HUES48 (cell line): ENCODE measurements at regions not wholly inside any gene's neighbourhood (a gene's known extent, or its start where the extent isn't known, plus 50 kb on each side); places are given as distances from the start of the nearest gene placed in this dataset.

Experiments used
- H3K27ac ChIP-seq: one replicate; pipeline ENCODE4 v1.7.0; 2013; ENCODE audit warnings: low read depth, low read length, inconsistent platforms
- H3K27me3 ChIP-seq: 2 replicates; pipeline ENCODE4 v1.6.1; 2013; ENCODE audit warnings: mild to moderate bottlenecking, low read length; ENCODE audit not compliant: control insufficient read depth, insufficient read depth
- H3K36me3 ChIP-seq: 2 replicates; pipeline ENCODE4 v1.6.1; 2013; ENCODE audit warnings: low read length; ENCODE audit not compliant: control insufficient read depth, insufficient read depth
- H3K4me1 ChIP-seq: 2 replicates; pipeline ENCODE4 v1.6.1; 2013; ENCODE audit warnings: mild to moderate bottlenecking, low read length; ENCODE audit not compliant: control insufficient read depth, insufficient read depth
- H3K4me3 ChIP-seq: 2 replicates; pipeline ENCODE4 v1.5.1; 2013; ENCODE audit warnings: mild to moderate bottlenecking, low read depth, low read length
- H3K9ac ChIP-seq: 2 replicates; pipeline ENCODE4 v1.6.1; 2013; ENCODE audit warnings: mild to moderate bottlenecking, low read depth, low read length, moderate library complexity
- H3K9me3 ChIP-seq: 2 replicates; pipeline ENCODE4 v1.6.1; 2013; ENCODE audit warnings: low read length; ENCODE audit not compliant: control insufficient read depth, insufficient read depth

GRCh38 chr6:103085801-103086200 lies 1692.3 kb downstream of the GRIK2 start:
- Histone ChIP-seq H3K4me3 (no peak overlapping the region), H3K27ac (no peak overlapping the region), H3K4me1 (no peaks in the 10 kb centered on the region), H3K27me3 (no peaks in the 10 kb centered on the region), H3K36me3 (no peaks in the 10 kb centered on the region), H3K9ac (no peak overlapping the region), H3K9me3 (no peaks in the 10 kb centered on the region)

- no peaks in the 10 kb centered on the region for H3K4me1 ChIP-seq
- no peak overlapping the region for H3K27ac ChIP-seq
- no peaks in the 10 kb centered on the region for H3K9me3 ChIP-seq
- no peak overlapping the region for H3K9ac ChIP-seq
- H3K36me3 ChIP-seq: no peaks in the 10 kb centered on the region
- no peaks in the 10 kb centered on the region for H3K27me3 ChIP-seq
- no peak overlapping the region for H3K4me3 ChIP-seq
Measured at GRCh38 chr6:103081876-103082630, 1688.5 kb downstream of the GRIK2 start.

GRCh38 chr6:103081126-103081525 lies 1687.6 kb downstream of the GRIK2 start:
- no peaks in the 10 kb centered on the region for H3K9me3 ChIP-seq
- no peaks in the 10 kb centered on the region for H3K27me3 ChIP-seq
- no peak overlapping the region for H3K27ac ChIP-seq
- H3K4me1 ChIP-seq: no peaks in the 10 kb centered on the region
- no peak overlapping the region for H3K9ac ChIP-seq
- no peaks in the 10 kb centered on the region for H3K36me3 ChIP-seq
- H3K4me3 ChIP-seq: no peak overlapping the region

- H3K36me3 ChIP-seq: no peaks in the 10 kb centered on the region
- H3K27me3 ChIP-seq: no peaks in the 10 kb centered on the region
- H3K4me1 ChIP-seq: no peaks in the 10 kb centered on the region
- no peak overlapping the region for H3K4me3 ChIP-seq
- H3K9me3 ChIP-seq: no peaks in the 10 kb centered on the region
- no peak overlapping the region for H3K27ac ChIP-seq
- no peak overlapping the region for H3K9ac ChIP-seq
Measured at GRCh38 chr6:103080497-103080896, 1687.0 kb downstream of the GRIK2 start.

- no peaks in the 10 kb centered on the region for H3K9me3 ChIP-seq
- H3K4me1 ChIP-seq: no peaks in the 10 kb centered on the region
- H3K27me3 ChIP-seq: no peaks in the 10 kb centered on the region
- H3K27ac ChIP-seq: no peak overlapping the region
- no peaks in the 10 kb centered on the region for H3K36me3 ChIP-seq
- H3K9ac ChIP-seq: no peak overlapping the region
- no peak overlapping the region for H3K4me3 ChIP-seq
Measured at GRCh38 chr6:103079867-103080266, 1686.4 kb downstream of the GRIK2 start.

- Histone ChIP-seq H3K27me3 (no peaks in the 10 kb centered on the region), H3K36me3 (no peaks in the 10 kb centered on the region), H3K9me3 (peaks cover 6% of the 10 kb centered on the region), H3K4me3 (no peak overlapping the region), H3K27ac (no peak overlapping the region), H3K9ac (no peak overlapping the region), H3K4me1 (no peaks in the 10 kb centered on the region)
Measured at GRCh38 chr6:103062136-103062535, 1668.6 kb downstream of the GRIK2 start.

- Histone ChIP-seq H3K9me3 (peaks cover 9% of the 10 kb centered on the region; the same call in 1 of the 2 replicates), H3K4me1 (no peaks in the 10 kb centered on the region), H3K4me3 (no peak overlapping the region), H3K36me3 (no peaks in the 10 kb centered on the region), H3K9ac (no peak overlapping the region), H3K27me3 (no peaks in the 10 kb centered on the region), H3K27ac (peak overlapping the region; percentile 61)
Measured at GRCh38 chr6:103047567-103047966, 1654.1 kb downstream of the GRIK2 start.

GRCh38 chr6:103042336-103042735 lies 1648.8 kb downstream of the GRIK2 start:
- Histone ChIP-seq H3K36me3 (no peaks in the 10 kb centered on the region), H3K27ac (no peak overlapping the region), H3K4me3 (no peak overlapping the region), H3K9me3 (no peaks in the 10 kb centered on the region), H3K9ac (no peak overlapping the region), H3K4me1 (no peaks in the 10 kb centered on the region), H3K27me3 (no peaks in the 10 kb centered on the region)

- no peak overlapping the region for H3K4me3 ChIP-seq
- H3K36me3 ChIP-seq: no peaks in the 10 kb centered on the region
- no peaks in the 10 kb centered on the region for H3K4me1 ChIP-seq
- H3K9me3 ChIP-seq: no peaks in the 10 kb centered on the region
- H3K27me3 ChIP-seq: no peaks in the 10 kb centered on the region
- H3K27ac ChIP-seq: no peak overlapping the region
- no peak overlapping the region for H3K9ac ChIP-seq
Measured at GRCh38 chr6:103036846-103037245, 1643.3 kb downstream of the GRIK2 start.

GRCh38 chr6:103027271-103027931 lies 1633.9 kb downstream of the GRIK2 start:
- H3K9ac ChIP-seq: no peak overlapping the region
- H3K27me3 ChIP-seq: no peaks in the 10 kb centered on the region
- no peak overlapping the region for H3K27ac ChIP-seq
- no peaks in the 10 kb centered on the region for H3K36me3 ChIP-seq
- no peaks in the 10 kb centered on the region for H3K4me1 ChIP-seq
- no peak overlapping the region for H3K4me3 ChIP-seq
- no peaks in the 10 kb centered on the region for H3K9me3 ChIP-seq

- Histone ChIP-seq H3K27ac (no peak overlapping the region), H3K9me3 (no peaks in the 10 kb centered on the region)
Measured at GRCh38 chr6:103018426-103018825, 1624.9 kb downstream of the GRIK2 start.

More at GRCh38 chr6:103018426-103018825, 1624.9 kb downstream of the GRIK2 start:
- Histone ChIP-seq H3K4me3 (no peak overlapping the region), H3K9ac (no peak overlapping the region), H3K4me1 (no peaks in the 10 kb centered on the region), H3K27me3 (no peaks in the 10 kb centered on the region), H3K36me3 (no peaks in the 10 kb centered on the region)
